ENCODE measurements at regions not wholly inside any gene's neighbourhood (a gene's known extent, or its start where the extent isn't known, plus 50 kb on each side); places are given as distances from the start of the nearest gene placed in this dataset.

- TF ChIP-seq EZH2 (IDR thresholded peaks at IDR 0.05; ENCODE audit: insufficient read depth, poor library complexity, severe bottlenecking) (no peak), EZH2phosphoT487 (IDR thresholded peaks at IDR 0.05; ENCODE audit: insufficient read depth, low read depth) (no peak)
Measured at GRCh38 chr18:10296491-10296890, 157.9 kb upstream of the APCDD1 start.

Data from GM23248 (cell line).